ENCODE measurements at regions not wholly inside any gene's neighbourhood (a gene's known extent, or its start where the extent isn't known, plus 50 kb on each side); places are given as distances from the start of the nearest gene placed in this dataset.
"Not testable (repeated sequence)": the region's sequence is repeated elsewhere in the genome, so short reads cannot be mapped to it uniquely, and the experiment has no call there.

DNA sequence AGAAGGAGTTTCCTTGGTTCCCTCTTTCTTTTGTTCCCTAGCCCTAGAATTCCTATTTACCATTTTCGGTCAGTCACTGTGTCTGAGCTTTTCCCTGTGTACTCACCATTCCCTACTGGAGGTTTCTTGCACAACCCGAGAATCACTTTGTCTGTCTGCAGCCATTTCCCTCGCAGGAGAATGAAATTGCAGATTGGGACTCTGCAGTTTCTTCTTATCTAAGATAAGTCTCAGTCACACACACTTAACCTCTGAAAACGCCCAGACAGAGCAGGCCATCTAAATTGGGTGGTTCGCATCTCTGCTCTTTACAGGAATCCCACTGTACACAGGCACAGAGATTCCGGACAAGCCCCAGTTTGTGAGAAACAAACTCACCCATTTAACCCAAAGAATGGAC is 58.6 kb upstream of the CNTNAP2 start:
- no peak for DNase-seq (ENCODE audit: low read depth in 1 of 2, low spot score in 1 of 2)

DNA sequence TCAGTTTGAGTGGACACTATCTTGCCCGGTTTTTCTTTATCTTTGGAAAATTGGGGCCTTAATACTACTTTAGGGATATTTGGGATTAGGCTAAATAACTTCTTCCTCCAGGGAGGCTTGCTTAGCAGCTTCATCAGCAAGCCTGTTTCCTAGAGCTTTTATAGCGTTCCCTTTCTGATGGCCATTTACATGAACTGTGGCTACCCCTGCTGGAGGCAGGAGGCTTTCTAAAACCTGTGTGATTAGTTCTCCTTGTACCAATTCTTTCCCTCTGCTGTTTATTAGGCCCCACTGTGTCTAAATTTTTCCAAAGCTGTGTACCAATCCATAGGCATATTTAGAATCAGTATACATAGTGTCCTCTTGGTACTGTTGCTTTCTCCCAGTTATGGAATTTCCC is 61.7 kb upstream of the CNTNAP2 start:
- DNase-seq (ENCODE audit: low read depth in 1 of 2, low spot score in 1 of 2): no peak

- no peak for DNase-seq (ENCODE audit: low read depth in 1 of 2, low spot score in 1 of 2)
Measured at GRCh38 chr7:146053492-146053891, 63.1 kb upstream of the CNTNAP2 start.

DNA sequence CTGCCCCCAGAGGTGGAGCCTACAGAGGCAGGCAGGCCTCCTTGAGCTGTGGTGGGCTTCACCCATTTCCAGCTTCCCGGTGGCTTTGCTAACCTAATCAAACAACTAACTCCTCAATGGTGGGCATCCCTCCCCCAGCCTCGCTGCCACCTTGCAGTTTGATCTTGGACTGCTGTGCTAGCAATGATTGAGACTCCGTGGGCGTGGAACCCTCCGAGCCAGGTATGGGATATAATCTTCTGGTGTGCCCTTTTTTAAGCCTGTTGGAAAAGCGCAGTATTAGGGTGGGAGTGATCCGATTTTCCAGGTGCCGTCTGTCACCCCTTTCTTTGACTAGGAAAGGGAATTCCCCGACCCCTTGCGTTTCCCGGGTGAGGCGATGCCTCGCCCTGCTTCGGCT is 73.3 kb upstream of the CNTNAP2 start:
- DNase-seq (ENCODE audit: low read depth in 1 of 2, low spot score in 1 of 2): not testable (repeated sequence)

GRCh38 chr7:146028251-146028750 is 88.3 kb upstream of the CNTNAP2 start:
- DNase-seq (ENCODE audit: low read depth in 1 of 2, low spot score in 1 of 2): no peak

GRCh38 chr7:146027243-146027642 is 89.4 kb upstream of the CNTNAP2 start:
- DNase-seq (ENCODE audit: low read depth in 1 of 2, low spot score in 1 of 2): no peak

GRCh38 chr7:146022776-146023175 is 93.8 kb upstream of the CNTNAP2 start:
- no peak for DNase-seq (ENCODE audit: low read depth in 1 of 2, low spot score in 1 of 2)

DNA sequence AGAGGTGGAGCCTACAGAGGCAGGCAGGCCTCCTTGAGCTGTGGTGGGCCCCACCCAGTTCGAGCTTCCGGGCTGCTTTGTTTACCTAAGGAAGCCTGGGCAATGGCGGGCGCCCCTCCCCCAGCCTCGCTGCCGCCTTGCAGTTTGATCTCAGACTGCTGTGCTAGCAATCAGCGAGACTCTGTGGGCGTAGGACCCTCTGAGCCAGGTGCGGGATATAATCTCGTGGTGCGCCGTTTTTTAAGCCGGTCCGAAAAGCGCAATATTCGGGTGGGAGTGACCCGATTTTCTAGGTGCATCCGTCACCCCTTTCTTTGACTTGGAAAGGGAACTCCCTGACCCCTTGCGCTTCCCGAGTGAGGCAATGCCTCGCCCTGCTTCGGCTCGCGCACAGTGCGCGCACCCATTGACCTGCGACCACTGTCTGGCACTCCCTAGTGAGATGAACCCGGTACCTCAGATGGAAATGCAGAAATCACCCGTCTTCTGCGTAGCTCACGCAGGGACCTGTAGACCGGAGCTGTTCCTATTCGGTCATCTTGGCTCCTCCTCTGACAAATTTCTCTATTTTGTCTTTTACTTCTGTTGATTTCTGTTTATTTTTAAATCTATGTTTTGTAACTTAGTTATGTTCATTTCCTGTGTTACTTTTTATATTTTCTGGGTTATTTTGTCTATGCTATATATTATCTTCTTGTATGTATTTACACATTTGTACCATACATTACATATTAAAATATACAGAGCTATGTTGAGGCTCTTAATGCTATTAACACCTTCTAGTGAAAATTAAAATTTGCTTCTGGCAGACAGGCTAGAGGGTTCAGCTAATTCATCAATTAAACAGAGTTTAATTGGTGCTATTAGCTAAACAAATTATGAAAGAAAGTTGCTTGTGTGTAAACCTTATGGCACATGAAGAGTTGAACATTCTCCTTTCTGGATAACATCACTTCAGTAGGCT is 97.3 kb upstream of the CNTNAP2 start:
- DNase-seq (ENCODE audit: low read depth in 1 of 2, low spot score in 1 of 2): not testable (repeated sequence)

DNA sequence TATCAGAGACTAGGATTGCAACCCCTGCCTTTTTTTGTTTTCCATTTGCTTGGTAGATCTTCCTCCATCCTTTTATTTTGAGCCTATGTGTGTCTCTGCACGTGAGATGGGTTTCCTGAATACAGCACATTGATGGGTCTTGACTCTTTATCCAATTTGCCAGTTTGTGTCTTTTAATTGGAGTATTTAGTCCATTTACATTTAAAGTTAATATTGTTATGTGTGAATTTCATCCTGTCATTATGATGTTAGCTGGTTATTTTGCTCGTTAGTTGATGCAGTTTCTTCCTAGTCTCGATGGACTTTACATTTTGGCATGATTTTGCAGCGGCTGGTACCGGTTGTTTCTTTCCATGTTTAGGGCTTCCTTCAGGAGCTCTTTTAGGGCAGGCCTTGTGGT is 99.2 kb upstream of the CNTNAP2 start:
- DNase-seq (ENCODE audit: low read depth in 1 of 2, low spot score in 1 of 2): not testable (repeated sequence)

GRCh38 chr7:146014154-146014553 is 102.4 kb upstream of the CNTNAP2 start:
- DNase-seq (ENCODE audit: low read depth in 1 of 2, low spot score in 1 of 2): not testable (repeated sequence)

GRCh38 chr7:146008293-146008692 is 108.3 kb upstream of the CNTNAP2 start:
- no peak for DNase-seq (ENCODE audit: low read depth in 1 of 2, low spot score in 1 of 2)

GRCh38 chr7:146004805-146005204 is 111.8 kb upstream of the CNTNAP2 start:
- no peak for DNase-seq (ENCODE audit: low read depth in 1 of 2, low spot score in 1 of 2)

DNA sequence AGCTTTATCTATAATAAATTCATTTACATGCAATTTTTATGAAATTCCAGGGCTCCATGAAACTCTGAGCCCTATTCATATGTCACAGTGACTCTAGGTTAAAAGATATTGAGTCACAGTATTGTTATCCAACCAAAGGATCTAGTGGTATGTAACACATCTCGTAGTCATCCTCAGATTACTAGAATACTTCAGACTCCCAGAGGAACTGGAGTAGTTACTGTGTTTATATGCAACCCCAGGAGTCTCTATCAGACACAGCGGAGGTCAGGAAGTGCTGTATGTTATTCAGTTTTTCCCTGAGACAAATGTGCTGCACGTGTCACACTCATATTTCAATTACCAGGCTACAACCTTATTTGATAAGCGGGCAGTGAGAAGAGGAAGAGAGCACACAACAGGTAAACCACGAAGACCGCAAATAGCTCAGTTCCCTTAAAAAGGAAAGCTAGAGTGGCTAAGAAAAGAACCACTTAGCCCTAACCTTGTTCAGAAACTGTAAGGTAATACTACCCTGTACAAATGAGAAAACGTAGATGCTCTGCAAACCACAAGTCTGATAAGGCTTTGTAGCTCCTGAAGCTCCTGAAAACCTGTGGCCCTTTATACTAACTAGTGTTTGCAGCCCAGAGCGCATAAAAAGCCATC is 114.0 kb upstream of the CNTNAP2 start:
- no peak for DNase-seq (ENCODE audit: low read depth in 1 of 2, low spot score in 1 of 2)

DNA sequence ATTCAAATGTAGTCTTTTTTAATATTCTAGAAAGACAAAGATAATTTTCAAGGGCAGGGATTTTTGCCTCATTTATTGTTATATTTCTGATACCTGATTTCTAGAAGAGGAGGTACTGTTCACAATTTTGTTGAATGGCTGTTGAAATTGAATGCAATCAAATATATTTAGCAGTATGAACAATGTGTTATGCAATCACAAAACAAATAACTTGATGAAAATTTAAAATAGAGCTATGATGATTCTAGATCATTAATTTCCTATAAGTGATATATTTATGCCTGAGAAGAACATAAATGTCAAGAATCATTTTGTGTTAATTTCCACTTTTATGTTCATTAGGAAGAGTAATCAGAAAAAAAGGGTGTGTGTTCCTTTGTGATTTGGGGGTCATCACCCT is 114.6 kb upstream of the CNTNAP2 start:
- DNase-seq (ENCODE audit: low read depth in 1 of 2, low spot score in 1 of 2): no peak

DNA sequence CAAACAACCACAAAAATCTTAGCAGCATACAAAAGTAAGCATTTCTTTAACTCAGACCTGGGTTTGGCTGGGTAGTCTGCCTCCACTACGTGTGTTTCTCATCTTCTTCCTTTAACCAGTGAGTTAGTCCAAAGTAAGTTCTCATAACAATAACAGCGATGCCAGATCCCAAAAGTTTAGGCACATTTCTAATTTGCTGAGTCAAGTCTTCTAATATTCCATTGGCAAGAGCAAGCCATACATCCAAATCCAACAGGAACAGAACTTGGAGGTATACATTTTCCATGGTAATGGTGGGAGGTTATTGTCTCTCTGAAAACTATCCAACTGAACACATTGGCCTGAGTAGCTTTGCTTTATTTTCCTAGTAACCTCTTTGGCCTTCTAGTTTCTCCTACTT is 115.7 kb upstream of the CNTNAP2 start:
- DNase-seq (ENCODE audit: low read depth in 1 of 2, low spot score in 1 of 2): no peak

- no peak for DNase-seq (ENCODE audit: low read depth in 1 of 2, low spot score in 1 of 2)
Measured at GRCh38 chr7:145989469-145989868, 127.1 kb upstream of the CNTNAP2 start.

DNA sequence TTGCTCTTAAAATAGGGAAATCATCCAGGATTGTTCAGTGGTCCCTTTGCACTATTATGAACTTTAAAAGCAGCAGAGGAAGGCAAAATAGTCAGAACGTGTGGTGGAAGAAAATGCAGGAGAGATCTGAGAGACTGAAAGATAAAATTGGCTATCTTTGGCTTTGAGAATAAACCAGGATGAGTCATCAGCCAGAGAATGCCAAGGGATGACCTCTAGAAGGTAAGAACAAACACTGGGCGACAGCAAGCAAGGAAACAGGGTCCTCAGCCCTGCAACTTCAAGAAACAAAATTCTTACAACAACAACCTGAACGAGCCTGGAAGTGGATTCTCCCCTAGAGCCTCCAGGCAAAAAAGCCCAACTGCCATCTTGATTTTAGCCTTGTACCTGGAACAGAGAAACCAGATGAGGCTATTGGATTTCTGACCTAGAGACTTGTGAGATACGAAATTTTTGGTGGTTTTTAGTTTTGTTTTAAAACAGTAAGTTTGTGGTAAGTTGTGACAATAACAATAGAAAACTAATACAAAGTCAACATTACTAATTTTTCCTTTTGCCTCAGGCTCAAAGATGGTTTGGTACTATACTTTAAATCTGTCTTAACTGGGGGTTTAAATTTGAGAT is 130.2 kb upstream of the CNTNAP2 start:
- no peak for DNase-seq (ENCODE audit: low read depth in 1 of 2, low spot score in 1 of 2)

- no peak for DNase-seq (ENCODE audit: low read depth in 1 of 2, low spot score in 1 of 2)
Measured at GRCh38 chr7:145978769-145979168, 137.8 kb upstream of the CNTNAP2 start.

DNA sequence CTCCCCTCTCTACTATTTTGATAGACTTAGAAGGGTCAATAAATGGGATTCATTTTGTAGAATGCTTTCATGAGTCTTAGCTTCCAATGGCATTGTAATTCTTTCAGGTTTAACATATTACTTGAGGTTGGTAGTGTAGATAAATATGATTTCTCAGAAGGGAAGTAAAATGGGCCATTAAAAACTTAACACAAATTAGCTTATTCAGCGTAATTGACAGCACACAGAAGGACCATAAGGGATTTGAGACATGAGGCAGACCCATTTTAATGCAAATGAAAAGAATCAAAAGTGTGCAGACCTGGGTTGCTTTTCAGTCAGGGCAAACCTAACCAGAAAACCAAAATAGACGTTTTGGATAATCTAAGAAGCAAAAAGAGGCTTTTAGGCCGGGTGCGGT is 156.6 kb upstream of the CNTNAP2 start:
- DNase-seq (ENCODE audit: low read depth in 1 of 2, low spot score in 1 of 2): no peak

GRCh38 chr7:145957160-145957890 is 159.3 kb upstream of the CNTNAP2 start:
- no peak for DNase-seq (ENCODE audit: low read depth in 1 of 2, low spot score in 1 of 2)

GRCh38 chr7:145951566-145951965 is 165.0 kb upstream of the CNTNAP2 start:
- no peak for DNase-seq (ENCODE audit: low read depth in 1 of 2, low spot score in 1 of 2)

All from activated CD4-positive, alpha-beta T cell treated with anti-CD3 and anti-CD28 coated beads, Interleukin-2, amount 50 U/mL, for 24 hours (primary cell).